Activated T-cell treated with anti-CD3 and anti-CD28 coated beads, Interleukin-2, amount 50 U/mL, for 48 hours (primary cell): ENCODE measurements at regions not wholly inside any gene's neighbourhood (a gene's known extent, or its start where the extent isn't known, plus 50 kb on each side); places are given as distances from the start of the nearest gene placed in this dataset.

Experiments
- DNase-seq, 2 experiments: peaks; one replicate each; pipeline ENCODE4 v3.0.0-alpha.2; 2020

DNA sequence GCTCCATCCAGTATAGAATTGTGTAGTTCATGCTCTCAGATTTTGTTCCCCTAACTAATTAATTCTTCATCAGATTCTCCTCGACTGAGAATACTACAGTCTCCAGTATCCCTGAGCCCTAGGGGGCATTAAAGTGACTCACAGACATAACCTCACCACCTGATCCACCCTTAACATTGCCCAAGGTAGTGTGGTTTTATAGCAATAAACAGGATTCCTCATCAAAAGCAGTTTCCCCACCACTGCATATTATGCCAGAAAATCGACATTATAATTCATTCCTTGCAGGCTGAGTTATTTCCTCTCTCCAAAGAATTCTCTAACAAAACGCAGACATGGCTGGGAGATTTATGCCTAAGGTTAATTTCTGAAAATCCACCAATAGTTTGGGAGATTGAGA, 1402.5 kb upstream of the CELF2 start:
- no peak for DNase-seq

DNA sequence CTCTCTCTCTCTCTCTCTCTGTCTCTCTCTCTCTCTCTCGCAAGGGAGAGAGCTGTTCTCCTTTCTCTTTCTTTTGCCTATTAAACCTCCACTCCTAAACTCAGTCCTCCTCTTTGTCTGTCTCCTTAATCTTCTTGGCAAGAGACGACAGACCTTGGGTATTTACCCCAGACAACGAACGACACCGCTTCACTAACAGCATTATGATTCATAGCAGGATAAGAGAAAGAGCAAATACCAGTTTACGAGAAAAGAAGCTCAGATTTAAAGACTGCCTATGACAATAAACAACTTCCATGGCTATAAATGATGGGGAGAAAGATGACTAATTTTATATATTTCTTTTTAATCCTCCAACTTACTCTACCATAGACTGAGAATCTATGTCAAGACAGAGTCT, 1396.5 kb upstream of the CELF2 start:
- no peak for DNase-seq

DNA sequence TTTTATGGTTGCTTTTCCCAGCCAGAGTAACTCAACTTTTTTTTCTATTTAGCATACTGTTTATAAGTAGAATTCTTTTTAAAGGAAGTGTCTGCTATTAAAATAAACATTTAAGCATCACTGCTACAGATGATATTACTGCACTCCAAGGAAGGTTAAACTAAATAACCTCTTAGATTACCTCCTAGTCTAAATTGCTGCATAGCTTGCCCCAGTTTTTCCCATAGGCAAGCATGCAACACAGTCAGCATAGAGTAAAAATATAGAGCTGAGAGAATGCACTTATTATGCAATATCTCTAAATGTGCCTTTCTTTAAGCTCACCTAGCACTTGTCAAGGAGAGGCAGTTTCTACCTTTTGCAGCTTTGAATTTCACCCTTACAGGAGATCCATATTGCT, 1392.4 kb upstream of the CELF2 start:
- DNase-seq: no peak

DNA sequence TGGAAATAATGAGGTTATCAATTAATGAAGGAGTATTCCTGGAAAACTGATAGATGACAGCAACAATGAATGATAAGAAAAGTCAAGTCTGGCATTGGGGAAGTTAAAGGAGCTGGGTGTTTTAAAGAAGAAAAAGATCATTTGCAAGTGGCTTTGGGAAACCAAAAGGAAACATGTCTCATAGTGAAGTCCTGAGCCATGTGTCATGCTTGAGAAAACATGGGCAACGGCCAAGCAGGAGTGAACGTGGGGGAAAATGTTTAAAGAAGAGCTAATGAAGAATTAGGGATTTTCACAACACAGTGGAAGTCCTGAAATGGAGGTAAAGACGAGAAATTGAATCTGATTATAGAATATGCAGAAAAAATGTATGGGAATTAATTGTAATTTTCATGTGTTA, 1383.2 kb upstream of the CELF2 start:
- no peak for DNase-seq

DNA sequence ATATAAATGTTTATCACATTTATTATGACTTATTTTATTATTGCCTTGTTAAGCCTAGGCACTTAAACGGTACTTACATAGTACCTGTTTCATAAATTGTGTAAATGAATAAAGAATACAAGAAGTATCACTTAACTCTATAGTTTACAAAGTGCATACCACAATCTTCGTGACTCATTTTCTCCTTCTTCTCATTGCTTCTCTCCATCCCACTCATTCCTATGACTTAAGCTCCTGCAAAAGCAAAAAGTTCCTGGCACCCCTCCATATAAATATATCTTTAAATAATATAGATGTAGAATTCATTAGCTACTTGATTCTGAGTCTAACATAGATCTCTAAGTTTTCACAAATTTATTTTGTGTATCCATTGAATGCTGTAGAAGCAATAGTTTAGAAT, 1382.0 kb upstream of the CELF2 start:
- DNase-seq: no peak

DNA sequence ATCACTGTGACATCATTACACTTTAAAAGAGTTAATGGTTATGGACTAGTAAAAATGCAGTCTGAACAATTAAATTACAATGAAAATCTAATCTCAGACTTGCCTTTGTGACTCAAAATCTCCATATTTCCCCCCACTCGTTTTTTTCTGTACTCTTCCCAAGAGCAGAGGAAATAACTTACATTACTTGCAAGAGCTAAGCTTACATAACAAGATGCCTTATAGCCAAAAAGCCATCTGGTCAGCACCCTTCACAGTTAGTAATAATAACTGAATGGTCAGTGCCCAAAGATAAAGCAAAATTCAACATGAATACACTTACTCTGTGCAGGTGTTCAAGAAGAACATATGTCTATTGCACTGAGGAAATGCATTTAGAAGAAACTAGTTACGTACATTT, 1381.5 kb upstream of the CELF2 start:
- no peak for DNase-seq

DNA sequence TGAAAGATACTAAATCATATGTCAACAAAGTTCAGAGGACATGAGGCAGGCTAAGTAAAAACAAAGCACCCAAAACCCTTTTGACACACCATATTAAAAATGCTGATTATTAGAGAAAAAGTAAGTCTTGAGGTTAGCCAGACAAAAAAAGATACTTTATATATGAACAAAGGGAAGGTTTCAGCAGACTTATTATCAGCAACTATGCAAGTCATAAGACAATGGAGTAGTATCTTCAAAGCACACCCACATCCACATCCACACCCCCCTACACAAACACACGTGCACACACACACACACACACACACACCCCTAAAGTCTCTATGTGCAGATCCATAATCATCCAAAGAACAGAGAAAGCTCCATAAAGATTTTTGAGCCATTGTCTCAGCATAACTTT, 1373.9 kb upstream of the CELF2 start:
- DNase-seq: no peak

DNA sequence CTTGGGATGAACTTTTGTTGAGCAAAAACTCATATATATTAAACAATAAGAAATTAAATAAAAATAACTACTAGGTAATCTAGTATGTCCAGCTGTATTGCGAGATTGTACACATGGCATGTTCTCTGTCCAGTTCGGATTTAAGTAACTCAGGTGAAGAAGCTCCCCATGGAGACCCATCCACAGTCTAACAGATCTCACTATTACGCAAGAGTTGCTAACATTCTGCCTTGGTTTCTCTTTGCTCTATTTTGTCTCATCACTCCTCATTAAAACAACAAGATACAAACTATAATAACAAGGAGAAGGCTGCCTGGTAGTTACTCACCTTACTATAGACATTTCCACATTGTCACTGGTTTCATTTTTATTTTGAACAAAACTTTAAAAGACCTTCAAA, 1372.3 kb upstream of the CELF2 start:
- DNase-seq: no peak

DNA sequence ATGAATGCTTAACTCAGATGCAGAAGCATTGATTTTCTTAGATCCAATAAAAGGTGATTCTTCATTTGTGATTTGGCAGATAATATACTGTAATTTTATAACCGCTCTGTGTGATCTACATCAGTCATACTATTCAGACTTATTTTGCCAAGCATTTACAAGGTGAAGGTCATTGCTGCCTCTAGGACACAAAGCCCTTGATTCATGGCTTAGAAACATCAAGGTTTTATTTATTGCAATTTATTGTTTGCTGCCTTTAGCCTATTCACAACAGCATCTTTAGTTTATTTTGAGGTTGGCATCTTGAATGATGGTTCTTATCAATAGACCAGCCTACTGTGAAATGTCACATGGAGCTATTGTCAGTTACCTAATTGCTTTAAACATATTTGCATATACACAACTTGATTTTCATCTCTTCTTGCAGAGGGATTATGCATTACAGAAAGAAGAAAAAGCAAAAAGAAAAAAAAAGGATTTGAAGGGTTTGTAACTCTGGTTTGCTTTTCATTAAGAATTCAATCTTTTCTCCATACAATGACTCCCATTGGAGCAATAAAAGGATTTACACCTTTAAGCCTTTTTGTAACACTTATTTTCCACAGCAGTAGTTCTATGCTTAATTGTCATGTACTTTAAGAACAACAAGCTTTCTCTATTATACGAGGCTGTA, 1371.6 kb upstream of the CELF2 start:
- no peak for DNase-seq

DNA sequence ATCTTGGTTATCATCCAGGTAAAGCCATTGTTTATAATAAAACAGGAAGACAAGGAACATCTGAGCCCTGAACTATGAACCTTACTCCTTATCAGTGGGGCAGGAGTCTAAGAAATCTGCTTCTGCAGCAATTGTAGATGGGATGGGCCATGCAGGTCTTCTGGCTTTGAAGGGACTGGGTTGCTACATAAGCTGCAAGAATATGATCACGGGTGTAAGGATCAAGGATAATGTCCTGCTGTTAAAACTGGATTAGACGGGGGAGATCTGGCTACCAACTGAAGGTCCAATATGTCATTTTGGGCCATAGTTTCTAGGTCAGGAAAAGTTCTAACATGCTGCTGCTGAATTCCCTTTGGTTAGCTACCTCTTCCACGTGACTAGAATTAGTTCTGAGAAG, 1363.4 kb upstream of the CELF2 start:
- DNase-seq: no peak

DNA sequence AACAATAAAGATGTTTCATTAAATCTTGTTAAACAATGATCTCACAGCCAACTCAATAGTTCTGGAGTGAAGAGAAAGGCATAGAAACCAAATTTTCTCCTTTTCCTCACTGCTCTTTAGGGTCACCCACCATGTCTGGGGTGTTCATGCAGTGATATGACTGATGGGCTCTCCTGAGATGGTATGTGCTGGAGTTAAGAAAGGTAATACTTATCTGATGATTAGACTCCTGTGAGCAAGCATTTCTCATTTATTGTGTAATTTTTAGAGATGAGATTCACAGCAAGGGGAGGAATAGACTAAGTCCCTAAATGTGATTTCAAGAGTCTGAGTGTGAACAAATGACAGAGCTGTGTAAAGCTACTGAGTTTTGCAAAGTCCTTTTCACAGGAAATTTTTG, 1361.3 kb upstream of the CELF2 start:
- DNase-seq: no peak

DNA sequence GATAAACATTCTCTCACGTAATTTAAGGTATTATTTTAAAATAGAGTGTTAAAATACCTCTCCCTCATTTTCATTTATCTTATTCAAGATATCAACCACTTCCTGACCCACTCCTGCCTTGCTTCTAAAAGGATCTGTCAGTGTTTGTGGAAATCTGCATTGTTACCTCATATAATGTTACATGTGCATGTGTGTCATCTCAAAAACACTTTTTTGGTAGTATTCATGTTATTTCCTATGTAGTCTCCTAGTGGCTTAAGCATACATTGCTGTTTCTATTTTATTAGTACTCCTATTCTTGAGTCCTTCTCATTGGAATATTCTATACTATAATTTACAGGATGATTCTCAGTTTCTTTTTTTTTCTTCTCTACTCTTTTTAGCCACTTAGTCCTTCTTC, 1360.7 kb upstream of the CELF2 start:
- DNase-seq: no peak

DNA sequence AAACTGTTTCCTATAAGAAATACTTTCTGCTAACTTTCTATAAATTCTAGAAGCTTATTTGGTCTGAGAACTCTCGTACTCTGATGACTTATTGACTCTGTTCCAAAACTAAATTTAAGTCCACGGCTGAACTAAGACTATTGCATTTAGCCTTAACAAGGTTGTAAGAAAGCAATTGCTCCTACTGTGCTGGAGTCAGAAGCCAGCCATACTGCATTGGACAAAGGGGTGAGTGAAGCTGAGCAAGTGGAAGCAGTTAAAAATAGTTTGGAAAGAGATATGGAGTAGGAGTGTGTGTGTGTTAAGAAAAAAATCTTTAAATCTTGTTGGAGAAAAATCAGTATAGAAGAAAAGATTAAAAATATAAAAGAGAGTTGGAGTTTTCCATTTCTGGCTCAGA, 1360.1 kb upstream of the CELF2 start:
- DNase-seq: no peak

DNA sequence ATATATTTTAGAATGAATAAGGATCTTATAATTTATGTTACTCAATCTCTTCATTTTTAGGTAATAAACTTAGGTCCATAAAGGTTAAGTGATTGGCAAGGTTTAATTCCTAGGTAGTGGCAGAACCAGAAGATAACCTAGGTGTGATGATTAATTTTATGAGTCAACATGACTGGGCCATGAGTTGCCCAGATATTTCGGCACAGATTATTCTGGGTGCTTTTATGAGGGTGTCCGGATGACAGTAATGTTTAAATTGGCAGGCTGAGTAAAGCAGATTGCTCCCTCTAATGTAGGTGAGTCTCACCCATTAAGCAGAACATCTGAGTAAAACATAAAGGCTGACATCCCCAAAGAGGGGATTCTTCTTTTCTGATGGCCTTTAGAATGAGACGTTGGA, 1349.3 kb upstream of the CELF2 start:
- no peak for DNase-seq

DNA sequence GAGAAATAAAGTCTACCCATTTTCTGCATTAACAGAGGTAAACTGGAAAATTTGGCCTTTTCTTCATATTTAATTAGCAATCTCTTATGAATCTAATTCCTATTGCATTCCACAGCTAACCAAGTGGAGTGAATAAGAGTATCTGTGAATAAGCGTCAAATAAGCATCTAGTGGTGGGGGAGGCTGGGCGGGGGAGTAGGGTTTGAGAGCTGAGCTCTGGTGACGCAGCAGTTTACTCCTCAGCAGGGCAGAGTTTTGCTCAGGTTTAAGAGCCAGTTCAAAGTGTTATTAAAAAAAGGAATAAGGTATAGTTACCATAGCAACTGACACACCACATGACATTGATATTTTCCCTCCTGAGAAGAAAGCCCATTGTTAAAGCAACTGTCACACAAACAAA, 1346.8 kb upstream of the CELF2 start:
- DNase-seq: no peak

DNA sequence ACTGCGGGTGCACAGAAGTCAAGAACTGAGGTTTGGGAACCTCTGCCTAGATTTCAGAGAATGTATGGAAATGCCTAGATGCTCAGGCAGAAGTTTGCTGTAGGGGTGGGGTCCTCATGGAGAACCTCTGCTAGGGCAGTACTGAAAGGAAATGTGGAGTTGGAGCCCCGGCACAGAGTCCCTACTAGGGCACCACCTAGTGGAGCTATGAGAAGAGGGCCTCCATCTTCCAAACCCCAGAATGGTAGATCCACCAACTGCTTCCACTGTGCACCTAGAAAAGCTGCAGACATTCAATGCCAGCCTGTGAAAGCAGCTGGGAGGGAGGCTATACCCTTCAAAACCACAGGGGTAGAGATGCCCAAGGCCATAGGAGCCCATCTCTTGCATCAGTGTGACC, 1336.0 kb upstream of the CELF2 start:
- no peak for DNase-seq

DNA sequence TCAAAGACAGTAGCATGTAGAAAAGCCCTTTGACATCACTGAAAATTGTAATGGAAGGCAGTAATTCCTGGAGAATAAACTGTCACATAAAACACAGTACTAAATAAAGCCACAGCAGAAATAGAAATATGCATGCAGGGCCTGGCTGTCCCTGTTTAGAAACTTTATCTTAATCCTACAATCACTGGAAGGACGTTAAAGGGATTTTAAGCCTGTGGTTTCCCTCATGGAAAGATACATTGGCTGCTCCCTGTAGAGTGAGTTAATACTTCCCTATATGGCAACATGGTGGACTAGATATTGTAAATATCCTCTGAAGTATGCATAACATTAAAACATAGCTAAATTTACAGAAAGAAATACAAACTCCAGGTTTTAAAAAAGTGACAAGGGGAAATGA, 1334.9 kb upstream of the CELF2 start:
- no peak for DNase-seq

DNA sequence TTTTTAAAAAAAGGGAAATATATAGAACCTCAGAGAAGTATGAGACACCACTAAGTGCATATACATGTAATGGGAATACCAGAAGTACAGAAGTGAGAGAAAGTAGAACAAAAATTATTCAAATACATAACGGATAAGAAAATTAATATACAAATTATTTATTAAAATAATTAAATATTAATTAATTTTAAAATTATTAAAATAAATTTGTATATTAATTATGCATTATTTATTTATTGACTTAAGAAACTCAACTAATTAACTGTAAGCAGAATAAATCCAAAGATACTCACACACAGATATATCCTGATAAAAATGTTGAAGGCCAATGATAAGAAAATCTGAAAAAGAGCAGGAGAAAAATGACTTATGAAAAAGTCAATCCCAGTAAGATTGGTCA, 1333.5 kb upstream of the CELF2 start:
- DNase-seq: no peak

DNA sequence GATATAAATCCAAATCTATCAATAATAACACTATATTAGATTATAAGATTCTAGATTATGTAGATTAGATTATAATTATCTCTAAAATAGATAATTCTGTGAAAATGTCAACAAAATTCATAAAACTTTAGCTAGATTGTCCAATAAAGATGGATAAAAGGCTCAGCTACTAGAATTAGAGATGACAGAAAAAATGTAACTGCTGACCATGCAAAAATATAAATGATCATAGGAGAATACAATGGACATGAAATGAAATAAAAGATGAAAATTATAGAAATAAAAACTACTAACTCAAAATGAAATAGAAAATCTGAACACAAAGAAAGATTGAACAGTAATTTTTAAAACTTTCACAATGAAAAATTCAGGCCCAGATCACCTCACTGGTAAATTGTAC, 1332.1 kb upstream of the CELF2 start:
- no peak for DNase-seq

DNA sequence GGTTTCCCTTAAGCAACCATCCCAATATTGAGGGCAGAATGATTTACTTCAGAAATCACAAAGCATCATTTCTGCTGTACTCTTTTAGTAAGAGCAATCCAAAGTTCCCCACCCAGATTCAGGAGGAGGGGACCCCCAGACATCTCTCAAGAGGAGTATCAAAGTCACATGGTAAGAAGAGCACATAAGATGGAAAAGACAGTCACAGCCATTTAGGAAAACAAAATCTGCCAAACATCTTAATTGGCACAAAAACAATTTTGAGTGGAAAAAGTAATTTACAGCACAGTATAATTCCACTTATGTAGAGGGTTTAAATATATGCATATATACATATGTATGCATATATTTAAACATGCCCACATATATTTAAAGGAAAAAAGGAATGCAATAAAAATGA, 1329.0 kb upstream of the CELF2 start:
- no peak for DNase-seq

DNA sequence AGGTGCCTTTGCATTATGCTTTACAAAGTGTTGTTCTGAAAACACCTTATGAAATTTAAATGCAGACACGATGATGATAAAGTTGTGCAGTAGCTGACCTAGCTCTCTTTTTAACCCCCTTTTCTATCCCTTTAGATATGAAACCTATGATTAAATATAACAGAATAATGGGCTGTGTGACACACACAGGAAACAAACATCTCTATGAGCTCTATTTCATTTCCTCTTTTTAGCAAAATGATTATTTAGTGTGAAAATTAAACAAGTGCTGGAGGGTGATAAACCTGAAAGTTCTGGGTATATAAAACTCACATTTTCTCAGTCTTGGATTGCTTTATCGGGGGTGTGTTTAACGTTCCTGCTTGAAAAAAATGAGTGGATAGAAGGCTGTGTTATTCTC, 1310.5 kb upstream of the CELF2 start:
- DNase-seq: no peak

DNA sequence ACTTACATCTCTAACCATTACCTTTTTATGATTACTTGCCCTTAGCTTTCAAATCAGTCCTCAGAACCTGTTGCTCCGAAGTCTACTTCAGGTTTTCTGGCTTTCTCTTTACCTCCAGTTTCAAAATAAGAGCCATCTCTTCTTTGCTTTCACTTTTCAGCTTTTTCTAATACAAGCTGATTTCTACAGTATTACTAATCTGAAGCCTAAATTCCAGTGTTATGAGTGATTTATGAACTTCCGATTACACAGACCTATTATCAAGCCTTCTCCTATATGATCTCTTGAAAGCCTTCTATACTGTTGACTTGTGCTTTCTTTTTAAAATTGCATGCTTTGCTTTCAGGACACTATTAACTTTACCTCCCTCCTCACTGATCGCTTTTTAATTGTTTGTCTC, 1307.8 kb upstream of the CELF2 start:
- no peak for DNase-seq

DNA sequence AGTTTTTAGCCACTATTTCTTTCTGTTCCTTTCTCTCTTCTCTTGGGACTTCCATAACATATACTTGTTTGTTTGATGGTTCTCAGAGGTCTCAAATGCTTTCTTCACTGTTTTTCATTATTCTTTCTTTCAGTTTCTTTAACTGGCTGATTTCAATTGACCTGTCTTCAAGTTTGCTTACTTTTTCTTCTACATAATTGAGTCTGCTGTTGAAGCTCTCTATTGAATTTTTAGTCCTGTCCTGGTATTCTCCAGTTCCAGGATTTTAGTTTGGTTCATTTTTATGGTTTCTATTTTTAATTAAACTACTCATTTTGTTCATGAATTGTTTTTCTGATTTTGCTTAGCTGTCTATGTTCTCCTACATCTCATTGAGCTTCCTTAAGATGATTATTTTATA, 1305.3 kb upstream of the CELF2 start:
- no peak for DNase-seq

DNA sequence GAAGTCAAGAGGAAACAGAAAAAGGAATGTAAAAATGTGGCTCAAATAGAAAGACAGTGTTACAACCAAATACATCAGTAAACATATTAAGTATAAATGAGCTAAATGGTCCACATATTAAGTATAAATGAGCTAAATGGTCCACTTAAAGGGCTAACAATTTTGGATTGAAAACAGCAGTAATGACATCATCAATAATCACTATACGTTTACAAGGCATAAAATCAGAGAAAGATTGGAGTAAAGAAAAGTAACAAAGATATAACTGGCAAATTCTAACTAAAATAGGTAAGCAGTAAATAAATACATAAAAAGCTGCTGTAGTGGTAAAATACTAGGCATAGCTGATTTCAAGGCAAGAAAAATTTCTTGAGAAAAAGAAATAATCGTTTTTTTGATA, 1298.4 kb upstream of the CELF2 start:
- no peak for DNase-seq

DNA sequence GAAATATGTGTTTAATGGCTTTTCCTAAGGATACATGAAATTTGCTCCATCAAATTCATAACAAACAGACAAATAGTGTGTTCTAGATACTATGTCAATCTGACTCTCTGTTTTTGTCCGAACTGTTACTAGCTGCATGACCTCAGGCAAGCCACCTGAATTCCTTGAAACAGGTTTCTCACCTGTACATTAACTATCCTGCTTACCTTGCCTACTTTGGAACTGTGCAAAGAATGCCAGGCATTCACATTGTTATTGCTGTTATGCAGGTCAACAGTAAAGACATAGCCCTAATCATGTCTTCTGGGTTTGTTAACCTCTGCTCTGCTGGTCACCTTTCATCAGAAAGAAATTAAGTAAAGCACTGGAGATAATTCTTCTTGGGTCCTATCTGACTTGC, 1283.9 kb upstream of the CELF2 start:
- no peak for DNase-seq

DNA sequence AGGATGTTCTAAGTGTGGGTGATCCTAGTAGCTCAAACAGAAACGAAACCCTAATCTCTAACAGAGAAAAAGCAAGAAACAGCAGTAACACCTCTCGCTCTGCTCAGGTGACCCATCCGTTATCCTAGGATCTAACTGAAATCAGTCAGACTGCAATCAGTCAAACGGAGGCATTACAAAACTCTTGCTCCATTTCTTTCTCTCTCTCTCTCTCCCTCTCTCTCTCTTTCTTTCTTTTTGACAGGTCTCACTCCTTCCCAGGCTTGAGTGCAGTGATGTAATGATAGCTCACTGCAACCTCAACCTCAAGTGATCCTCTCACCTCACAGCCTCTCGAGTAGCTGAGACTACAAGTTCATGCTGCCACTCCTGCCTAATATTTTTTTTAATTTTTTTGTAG, 1283.5 kb upstream of the CELF2 start:
- no peak for DNase-seq
